Endothelial cell of umbilical vein (primary cell): ENCODE measurements at regions not wholly inside any gene's neighbourhood (a gene's known extent, or its start where the extent isn't known, plus 50 kb on each side); places are given as distances from the start of the nearest gene placed in this dataset.

Source experiments
- BruUV-seq: library from RNA; stranded (reverse); fragments of 400-500 nt; replicated peaks from 2 replicates; lab custom pipeline; 2021; lab: Mats Ljungman, UMichigan
- CTCF ChIA-PET: fragments of 300-600, 350-600 bp; sonication (Branson Sonifier 250); formaldehyde crosslinking; loops from one replicate; lab custom pipeline; 2021; ENCODE audit warnings: antibody characterized with exemption, inconsistent platforms; lab: Charles Lee
- POLR2A ChIA-PET: fragments of 300-600, 350-600 bp; sonication (Branson Sonifier 250); formaldehyde crosslinking; loops from one replicate; lab custom pipeline; 2021; ENCODE audit warnings: antibody characterized with exemption, inconsistent platforms; lab: Charles Lee
- DNase-seq: peaks from one replicate; pipeline ENCODE4 v3.0.0-alpha.2; 2011; ENCODE audit warnings: low read depth, low spot score
- FAIRE-seq: peaks from 2 replicates; lab custom pipeline; 2011; peaks lifted over from hg19 to GRCh38; lab: Jason Lieb, UNC
- H2AFZ ChIP-seq: 2 replicates; pipeline ENCODE4 v1.6.0; 2012; ENCODE audit warnings: low read depth, low read length, control low read depth, inconsistent platforms
- H3K27ac ChIP-seq: 2 replicates; pipeline ENCODE4 v1.5.1; 2011; ENCODE audit warnings: low read depth, mild to moderate bottlenecking, control low read depth, low read length, moderate library complexity; ENCODE audit not compliant: insufficient read depth
- H3K27me3 ChIP-seq, 2 experiments: 2 replicates each; pipeline versions ENCODE4 v1.6.0 to v1.6.1; 2011; ENCODE audit warnings: low read length in 2 of 2, mixed read lengths in 1 of 2; ENCODE audit not compliant: control insufficient read depth in 2 of 2, insufficient read depth in 2 of 2
- H3K36me3 ChIP-seq, 2 experiments: 2 replicates in 1 of 2; 3 replicates in 1 of 2; pipeline ENCODE4 v1.5.1; 2011; ENCODE audit warnings: low read length in 2 of 2, mild to moderate bottlenecking in 1 of 2, moderate library complexity in 1 of 2; ENCODE audit not compliant: control insufficient read depth in 2 of 2, insufficient read depth in 2 of 2; ENCODE audit errors: extremely low read depth in 1 of 2
- H3K4me1 ChIP-seq: 3 replicates; pipeline ENCODE4 v1.5.1; 2011; ENCODE audit warnings: mild to moderate bottlenecking, low read length; ENCODE audit not compliant: control insufficient read depth, insufficient read depth; ENCODE audit errors: extremely low read depth
- H3K4me2 ChIP-seq: 2 replicates; pipeline ENCODE4 v1.6.1; 2011; ENCODE audit warnings: low read length, control low read depth, mixed read lengths; ENCODE audit not compliant: insufficient read depth
- H3K4me3 ChIP-seq, 3 experiments: fragments of 200-600 bp in 1 of 3; sonication (generic), shearing (Covaris generic) in 1 of 3; replicated peaks in 1 of 3; 2 replicates each; pipeline ENCODE4 v1.5.1; 2011 to 2016; ENCODE audit warnings: control low read depth in 3 of 3, low read length in 3 of 3, mild to moderate bottlenecking in 2 of 3, inconsistent platforms in 1 of 3, low read depth in 1 of 3, moderate library complexity in 1 of 3; ENCODE audit not compliant: insufficient read depth in 1 of 3
- H3K79me2 ChIP-seq: 2 replicates; pipeline ENCODE4 v1.6.0; 2012; ENCODE audit warnings: low read length, inconsistent platforms; ENCODE audit not compliant: control insufficient read depth, insufficient read depth
- H3K9ac ChIP-seq: replicated peaks from 2 replicates; pipeline ENCODE3; 2011; ENCODE audit warnings: low read length, control low read depth; ENCODE audit not compliant: insufficient read depth; ENCODE audit errors: extremely low read depth
- H3K9me1 ChIP-seq: replicated peaks from 3 replicates; pipeline ENCODE4 v1.6.0; 2011; ENCODE audit warnings: mild to moderate bottlenecking, low read length; ENCODE audit not compliant: control insufficient read depth, insufficient read depth; ENCODE audit errors: extremely low read depth
- H3K9me3 ChIP-seq: replicated peaks from 2 replicates; pipeline ENCODE4 v1.5.1; 2012; ENCODE audit warnings: low read length, inconsistent platforms; ENCODE audit not compliant: control insufficient read depth, insufficient read depth
- H4K20me1 ChIP-seq: replicated peaks from 2 replicates; pipeline ENCODE3; 2011; ENCODE audit warnings: mild to moderate bottlenecking, low read length; ENCODE audit not compliant: control insufficient read depth, insufficient read depth; ENCODE audit errors: extremely low read depth
- CTCF ChIP-seq, 2 donors: IDR thresholded peaks; 1 replicate in 1 of 2; 2 replicates in 1 of 2; pipeline ENCODE4 v1.5.1; 2011; ENCODE audit warnings: low read length in 2 of 2, mild to moderate bottlenecking in 2 of 2, moderate library complexity in 2 of 2, control low read depth in 1 of 2, inconsistent platforms in 1 of 2, low read depth in 1 of 2; ENCODE audit not compliant: insufficient read depth in 1 of 2; ENCODE audit errors: extremely low read depth in 1 of 2
- EZH2 ChIP-seq: IDR thresholded peaks from 2 replicates; pipeline ENCODE4 v1.6.1; 2012; ENCODE audit warnings: borderline replicate concordance, low read depth, mild to moderate bottlenecking, moderate library complexity, low read length, inconsistent platforms; ENCODE audit not compliant: severe bottlenecking
- FOS ChIP-seq: IDR thresholded peaks from 2 replicates; pipeline ENCODE4 v1.6.1; 2011; ENCODE audit warnings: mild to moderate bottlenecking, low read length, moderate library complexity, borderline replicate concordance; ENCODE audit not compliant: insufficient read depth
- GATA2 ChIP-seq: IDR thresholded peaks from 2 replicates; pipeline ENCODE4 v1.7.0; 2011; ENCODE audit warnings: low read depth, mild to moderate bottlenecking, moderate library complexity, mixed read lengths, low read length; ENCODE audit not compliant: insufficient read length, insufficient read depth
- JUN ChIP-seq: IDR thresholded peaks from 2 replicates; pipeline ENCODE4 v1.6.1; 2011; ENCODE audit warnings: borderline replicate concordance, low read depth; ENCODE audit not compliant: insufficient read length, insufficient read depth
- MYC ChIP-seq: IDR thresholded peaks from one replicate; pipeline ENCODE4 v1.6.1; 2011; ENCODE audit warnings: mild to moderate bottlenecking, low read depth, low read length
- POLR2A ChIP-seq: IDR thresholded peaks from 2 replicates; pipeline ENCODE4 v1.6.1; 2012; ENCODE audit warnings: low read depth, mild to moderate bottlenecking, control low read depth, low read length
- POLR2AphosphoS5 ChIP-seq: IDR thresholded peaks from 2 replicates; pipeline ENCODE4 v1.6.1; 2012; ENCODE audit warnings: low read depth, mild to moderate bottlenecking, control low read depth, low read length, moderate library complexity; ENCODE audit not compliant: insufficient read depth
- dilution Hi-C: fragments of 300-500 bp; cut with MboI; formaldehyde crosslinking; loops from one replicate; pipeline ENCODE4 v1.15.0; 2019; ENCODE audit warnings: low sequenced_read_pairs; ENCODE audit not compliant: extremely low pct_ligation_motif_present
- intact Hi-C: fragments of 100-400 bp; cut with micrococcal nuclease; formaldehyde crosslinking; loops from one replicate; pipeline ENCODE4 v1.10.0; 2022
- TF ChIP-seq, protein P1 (sequence below): IDR thresholded peaks from 2 replicates; pipeline ENCODE4 v1.6.1; 2011; ENCODE audit not compliant: insufficient read depth, insufficient read length

DNA sequence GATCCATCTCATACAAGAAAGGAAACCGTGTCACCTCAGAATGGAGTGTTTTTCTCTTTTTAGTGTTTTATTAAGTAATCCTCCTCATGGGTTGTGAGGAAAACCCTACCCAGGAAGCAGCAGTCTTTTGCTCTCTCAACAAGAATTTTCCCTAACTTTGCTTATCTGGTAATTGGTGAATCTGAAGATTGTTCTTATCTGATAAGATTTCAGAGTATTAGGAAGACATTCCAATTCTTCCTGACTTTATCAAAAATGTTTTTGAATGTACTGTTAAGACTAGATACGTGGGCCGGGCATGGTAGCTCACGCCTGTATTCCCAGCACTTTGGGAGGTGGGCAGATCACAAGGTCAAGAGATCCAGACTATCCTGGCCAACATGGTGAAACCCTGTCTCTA, 86.0 kb downstream of the PHLDA1 start:
- H3K4me2 ChIP-seq, result no peak overlapping the region
- DNase-seq (no peak), FAIRE-seq (no peak)
- H3K4me3 ChIP-seq, result no peak overlapping the region
- no peaks in the 10 kb centered on the region for H3K79me2 ChIP-seq
- TF ChIP-seq FOS, result no peak
- no peak for TF ChIP-seq GATA2
- no peak for TF ChIP-seq EZH2
- TF ChIP-seq, protein P1, sequence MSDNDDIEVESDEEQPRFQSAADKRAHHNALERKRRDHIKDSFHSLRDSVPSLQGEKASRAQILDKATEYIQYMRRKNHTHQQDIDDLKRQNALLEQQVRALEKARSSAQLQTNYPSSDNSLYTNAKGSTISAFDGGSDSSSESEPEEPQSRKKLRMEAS, result no peak
- TF ChIP-seq JUN, result no peak
- TF ChIP-seq POLR2AphosphoS5, result no peak
- TF ChIP-seq POLR2A, result no peak
- TF ChIP-seq MYC, result no peak
- TF ChIP-seq CTCF (IDR thresholded peaks at IDR 0.05; ENCODE audit: extremely low read depth in 1 of 2, insufficient read depth in 1 of 2, low read depth in 1 of 2, low read length in 2 of 2), result no peak
- no peaks in the 10 kb centered on the region for H3K9me3 ChIP-seq
- H3K27me3 ChIP-seq, result no peaks in the 10 kb centered on the region
- intact Hi-C loops, result no loop called here
- peak overlapping the region; percentile 94 for H3K27ac ChIP-seq
- H3K4me1 ChIP-seq, result peaks cover 20% of the 10 kb centered on the region
- no peaks in the 10 kb centered on the region for H3K36me3 ChIP-seq
- no peaks in the 10 kb centered on the region for H4K20me1 ChIP-seq
- H3K9ac ChIP-seq, result no peak overlapping the region
- dilution Hi-C loops, result no loop called here
- POLR2A ChIA-PET, result interaction anchor here (2.1 kb wide), 1 partner anchor 86 kb away, joined by 6 read pairs; the partner anchor contains the start of gene PHLDA1
- H3K9me1 ChIP-seq, result no peaks in the 10 kb centered on the region
- H2AFZ ChIP-seq, result no peak overlapping the region
- no TSS peak for BruUV-seq
- CTCF ChIA-PET, result interaction anchor here (0.5 to 1.3 kb wide), 2 partner anchors 16 to 1080 kb away, joined by 3 to 4 read pairs; no protein-coding TSS in a partner anchor
